GM10266 (cell line): ENCODE measurements at regions not wholly inside any gene's neighbourhood (a gene's known extent, or its start where the extent isn't known, plus 50 kb on each side); places are given as distances from the start of the nearest gene placed in this dataset.
"Not testable (repeated sequence)": the region's sequence is repeated elsewhere in the genome, so short reads cannot be mapped to it uniquely, and the experiment has no call there.

ENCODE experiments used
- DNase-seq: peaks from one replicate; pipeline ENCODE4 v3.0.0; 2012; ENCODE audit errors: extremely low spot score
- TF ChIP-seq, protein P1 (sequence below): IDR thresholded peaks from 2 replicates; pipeline ENCODE4 v1.5.1; 2012; ENCODE audit warnings: mild to moderate bottlenecking, low read depth; ENCODE audit not compliant: control insufficient read depth, insufficient read depth; ENCODE audit errors: missing control alignments

DNA sequence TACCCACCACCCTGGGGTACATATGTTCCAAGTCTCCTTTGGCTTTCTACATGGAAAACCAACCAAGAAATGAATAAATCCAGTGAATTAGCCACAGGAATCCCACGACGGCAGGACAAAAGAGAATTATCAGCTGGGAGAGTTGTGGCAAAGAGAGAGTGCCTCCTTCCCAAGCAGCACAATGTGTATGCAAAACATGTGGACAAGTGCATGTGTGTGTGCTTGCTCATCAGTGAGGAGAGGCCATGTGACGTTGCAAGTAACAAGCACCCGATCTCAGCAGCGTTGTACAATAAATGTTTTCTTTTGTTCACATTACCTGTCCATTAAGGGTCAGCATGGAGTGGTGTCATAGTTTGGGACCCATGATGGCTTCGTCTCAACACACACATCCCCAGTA lies 50.0 kb upstream of the EMX2 start:
- DNase-seq, result no peak
- TF ChIP-seq, protein P1, sequence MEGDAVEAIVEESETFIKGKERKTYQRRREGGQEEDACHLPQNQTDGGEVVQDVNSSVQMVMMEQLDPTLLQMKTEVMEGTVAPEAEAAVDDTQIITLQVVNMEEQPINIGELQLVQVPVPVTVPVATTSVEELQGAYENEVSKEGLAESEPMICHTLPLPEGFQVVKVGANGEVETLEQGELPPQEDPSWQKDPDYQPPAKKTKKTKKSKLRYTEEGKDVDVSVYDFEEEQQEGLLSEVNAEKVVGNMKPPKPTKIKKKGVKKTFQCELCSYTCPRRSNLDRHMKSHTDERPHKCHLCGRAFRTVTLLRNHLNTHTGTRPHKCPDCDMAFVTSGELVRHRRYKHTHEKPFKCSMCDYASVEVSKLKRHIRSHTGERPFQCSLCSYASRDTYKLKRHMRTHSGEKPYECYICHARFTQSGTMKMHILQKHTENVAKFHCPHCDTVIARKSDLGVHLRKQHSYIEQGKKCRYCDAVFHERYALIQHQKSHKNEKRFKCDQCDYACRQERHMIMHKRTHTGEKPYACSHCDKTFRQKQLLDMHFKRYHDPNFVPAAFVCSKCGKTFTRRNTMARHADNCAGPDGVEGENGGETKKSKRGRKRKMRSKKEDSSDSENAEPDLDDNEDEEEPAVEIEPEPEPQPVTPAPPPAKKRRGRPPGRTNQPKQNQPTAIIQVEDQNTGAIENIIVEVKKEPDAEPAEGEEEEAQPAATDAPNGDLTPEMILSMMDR, result no peak

DNA sequence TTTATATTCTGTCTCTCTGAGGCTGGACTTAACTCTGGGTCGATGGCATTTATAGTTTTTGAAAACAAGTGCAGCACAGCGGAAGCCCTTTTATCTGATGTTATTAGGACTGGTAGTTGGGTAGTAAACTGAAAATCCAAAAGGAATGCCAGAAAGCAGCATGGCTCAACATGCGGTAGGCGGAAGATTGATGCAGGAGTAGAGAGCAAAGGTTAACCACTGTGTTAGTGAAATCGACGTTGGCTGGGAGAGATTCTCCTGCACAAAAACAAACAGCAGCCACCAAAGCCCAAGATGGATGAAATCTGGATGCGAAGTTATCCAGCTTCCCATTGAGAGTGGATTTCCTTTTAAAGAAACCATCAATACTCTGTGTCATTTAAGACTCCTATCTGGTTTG lies 54.5 kb upstream of the EMX2 start:
- TF ChIP-seq, protein P1, result no peak
- DNase-seq, result no peak

DNA sequence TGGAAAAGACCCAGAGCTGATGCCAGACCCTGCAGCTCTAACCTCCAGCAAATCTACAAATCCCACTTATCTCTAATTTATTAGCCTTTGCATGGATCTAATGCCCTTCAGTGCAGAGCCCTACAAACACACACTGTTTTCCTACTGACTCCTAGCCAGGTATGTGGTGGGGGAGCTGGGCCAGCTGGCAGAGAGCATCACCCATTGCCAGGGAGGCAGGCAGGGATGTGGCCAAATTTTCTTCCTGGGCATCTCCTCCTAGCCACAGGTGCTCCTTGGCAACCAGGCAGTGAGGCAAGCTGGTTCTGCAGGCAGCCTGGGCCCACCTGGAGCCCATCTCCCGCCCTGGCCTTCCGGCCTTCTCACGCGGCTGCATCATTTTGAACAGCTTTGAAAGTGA lies 55.9 kb upstream of the EMX2 start:
- TF ChIP-seq, protein P1, result no peak
- no peak for DNase-seq

DNA sequence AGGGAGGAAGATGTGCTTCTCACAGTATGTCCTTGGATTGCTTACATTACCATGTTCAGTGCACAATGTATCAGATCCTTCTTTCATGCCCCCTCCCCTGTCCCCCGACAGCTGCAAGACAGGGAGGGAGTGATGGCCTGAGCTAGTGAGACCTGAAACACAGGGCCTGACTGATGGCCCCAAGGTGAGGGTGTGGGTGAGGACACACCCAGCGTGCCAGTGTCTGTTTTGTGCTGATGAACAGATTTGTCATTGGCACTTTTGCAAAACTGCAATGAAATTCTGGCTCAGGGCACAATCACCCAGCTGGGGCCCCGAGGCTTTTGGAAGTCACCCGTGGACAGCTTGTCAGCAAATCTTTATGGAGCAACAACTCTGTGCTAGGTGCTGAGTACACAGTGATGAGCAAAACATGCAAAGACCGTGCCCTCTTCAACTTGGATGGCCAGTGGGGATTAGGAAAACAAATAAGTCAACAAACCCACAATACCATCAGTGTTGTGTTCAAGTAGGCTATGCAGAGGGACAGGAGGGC lies 59.4 kb upstream of the EMX2 start:
- TF ChIP-seq, protein P1, result no peak
- no peak for DNase-seq

DNA sequence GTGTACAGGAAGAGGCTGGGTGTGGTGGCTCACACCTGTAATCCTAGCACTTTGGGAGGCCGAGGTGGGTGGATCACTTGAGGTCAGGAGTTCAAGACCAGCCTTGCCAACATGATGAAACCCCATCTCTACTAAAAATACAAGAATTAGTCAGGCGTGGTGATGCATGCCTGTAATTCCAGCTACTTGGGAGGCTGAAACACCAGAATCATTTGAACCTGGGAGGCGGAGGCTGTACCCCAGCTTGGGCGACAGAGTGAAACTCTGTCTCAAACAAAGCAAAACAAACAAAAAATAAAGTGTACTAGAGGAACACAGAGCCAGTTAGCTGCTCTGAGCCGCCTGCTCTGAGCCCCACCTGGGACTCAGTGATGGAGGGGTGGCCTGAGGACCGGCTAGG lies 61.5 kb upstream of the EMX2 start:
- DNase-seq, result not testable (repeated sequence)

DNA sequence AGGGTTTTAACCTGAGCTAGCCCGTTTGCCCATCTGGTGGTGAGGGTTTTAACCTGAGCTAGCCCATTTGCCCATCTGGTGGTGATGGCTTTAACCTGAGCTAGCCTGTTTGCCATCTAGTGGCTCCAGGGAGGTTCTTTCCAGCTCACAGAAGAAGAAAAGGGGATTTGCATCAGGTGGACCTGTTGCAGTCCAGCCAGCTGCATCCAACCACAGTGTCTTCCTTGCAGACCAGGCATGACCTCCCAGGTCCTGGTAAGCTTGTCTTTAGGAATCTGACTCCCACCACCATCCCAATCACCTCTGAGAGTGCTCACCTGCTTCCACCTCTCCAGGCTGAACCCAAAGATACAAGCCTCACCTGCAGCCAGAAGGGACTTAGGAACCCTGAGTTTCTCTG lies 62.4 kb upstream of the EMX2 start:
- no peak for DNase-seq
- TF ChIP-seq, protein P1, result no peak

DNA sequence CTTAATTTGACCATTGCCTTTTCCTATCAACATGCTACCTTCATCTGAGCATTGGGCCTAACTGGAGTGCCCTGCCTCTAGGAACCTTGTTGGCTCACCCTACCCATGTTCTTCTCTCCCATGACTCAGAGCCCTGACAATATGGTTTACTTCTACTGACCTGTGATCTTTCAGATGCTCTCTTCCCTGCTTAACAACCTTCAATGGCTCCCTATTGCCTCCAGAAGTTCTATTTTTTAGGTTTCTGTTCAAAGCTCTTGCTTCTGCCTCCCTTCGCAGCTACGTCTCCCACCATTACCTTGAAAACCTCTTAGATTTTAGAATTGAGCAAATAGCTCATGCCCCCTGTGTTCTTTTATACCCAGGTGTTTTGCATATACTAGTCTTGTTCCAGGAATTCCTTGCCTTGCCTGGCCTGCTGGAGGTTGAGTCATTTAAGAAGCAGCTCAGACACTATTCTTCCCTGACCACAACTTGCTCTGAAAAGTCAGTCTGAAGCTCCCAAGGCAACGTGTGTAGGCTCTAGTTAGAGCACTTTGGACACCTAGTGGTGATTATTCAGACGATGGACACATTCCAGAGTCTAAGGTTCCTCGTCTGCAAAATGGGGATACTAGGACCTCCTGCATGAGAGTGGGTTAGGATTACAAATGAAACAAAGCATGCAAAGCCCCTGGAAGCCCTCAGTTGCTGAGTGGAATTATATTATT lies 64.4 kb upstream of the EMX2 start:
- no peak for DNase-seq
- TF ChIP-seq, protein P1, result no peak
